Ammon's horn (tissue), 1 donor: ENCODE measurements at regions not wholly inside any gene's neighbourhood (a gene's known extent, or its start where the extent isn't known, plus 50 kb on each side); places are given as distances from the start of the nearest gene placed in this dataset.

Experiments
- DNase-seq: peaks from one replicate; pipeline ENCODE4 v3.0.0-alpha.2; 2016; ENCODE audit warnings: low spot score

DNA sequence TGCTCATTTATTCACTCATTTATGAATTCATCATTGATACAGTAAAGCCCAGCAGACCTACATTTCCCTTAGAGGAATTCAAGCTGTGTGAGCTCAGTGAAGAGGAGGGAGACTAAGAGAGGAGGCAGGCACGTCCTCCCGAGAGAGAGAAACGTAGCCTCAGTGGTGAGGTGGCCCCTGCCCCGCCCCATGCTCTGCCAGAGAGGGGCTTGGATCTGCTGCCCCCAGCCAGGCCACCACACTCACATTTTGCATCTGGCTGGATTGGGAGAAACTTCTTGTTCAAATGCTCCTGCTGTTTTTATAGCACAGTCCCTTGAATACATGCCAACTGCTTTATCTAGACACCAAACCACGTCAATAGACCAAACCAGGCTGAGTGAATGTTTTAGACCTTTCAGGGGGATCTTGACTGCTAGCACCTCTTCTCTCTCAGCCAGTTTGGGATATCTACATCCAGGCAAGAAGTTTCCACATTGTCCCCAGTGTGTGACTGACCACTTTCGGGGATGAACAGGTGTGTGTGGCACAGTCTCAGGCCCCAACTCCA lies 67.7 kb upstream of the AJAP1 start:
- DNase-seq, result no peak

DNA sequence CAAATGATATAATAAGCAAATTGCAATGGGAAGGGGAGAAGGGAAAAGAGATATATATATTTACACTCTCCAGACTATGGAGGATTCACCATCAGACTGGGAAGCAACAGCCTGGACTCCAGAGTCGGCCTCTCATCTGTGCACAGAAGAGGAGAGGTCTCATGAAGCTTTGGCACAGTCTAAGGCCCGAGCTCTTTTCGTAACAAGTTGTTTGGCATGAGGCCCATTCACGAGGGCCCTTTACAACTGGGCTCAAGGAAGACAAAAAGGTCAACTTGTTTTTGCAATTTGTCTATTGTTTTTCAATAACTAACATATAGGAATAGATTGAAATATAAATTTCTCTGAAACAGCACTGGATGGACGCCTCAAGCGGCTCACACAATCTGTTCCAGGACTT lies 66.7 kb upstream of the AJAP1 start:
- DNase-seq, result no peak

DNA sequence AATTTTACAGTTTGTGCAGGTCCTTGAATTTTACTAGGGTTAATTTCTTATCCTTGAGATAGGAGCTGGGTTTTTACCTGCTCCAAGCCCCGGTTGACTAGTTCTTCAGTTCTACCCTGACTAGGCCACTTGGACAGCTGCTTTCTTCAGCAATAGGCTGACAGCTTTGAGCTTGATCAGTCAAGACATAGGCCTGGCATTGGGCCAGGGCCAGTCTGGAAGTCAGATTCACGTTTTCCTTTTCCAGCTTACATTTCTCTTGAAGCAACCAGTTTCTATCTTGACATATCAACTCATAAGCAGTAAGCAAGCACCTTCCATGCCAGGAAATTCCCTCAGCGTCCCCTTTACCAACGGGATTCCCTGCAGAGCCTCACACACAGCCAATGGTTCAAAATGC lies 63.7 kb upstream of the AJAP1 start:
- no peak for DNase-seq

DNA sequence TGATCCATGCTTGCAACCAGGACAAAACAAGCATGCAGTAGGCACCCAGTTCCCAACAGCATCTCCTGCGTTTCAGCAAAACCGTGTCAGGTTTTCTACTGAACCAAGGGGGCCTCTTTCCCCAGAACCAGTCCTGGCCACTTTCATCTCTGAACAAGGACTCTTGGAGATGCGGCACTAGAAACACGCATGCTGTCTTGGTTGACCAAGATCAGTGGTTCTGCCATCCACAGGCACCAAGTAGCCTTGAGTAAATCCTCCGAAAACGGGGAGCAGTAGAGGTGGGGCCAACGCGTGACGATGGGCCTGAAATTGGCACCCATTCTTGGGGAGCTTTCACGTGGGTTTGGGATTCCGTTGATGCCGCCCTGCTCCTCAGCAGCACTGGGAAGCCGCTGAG lies 62.5 kb upstream of the AJAP1 start:
- DNase-seq, result no peak

DNA sequence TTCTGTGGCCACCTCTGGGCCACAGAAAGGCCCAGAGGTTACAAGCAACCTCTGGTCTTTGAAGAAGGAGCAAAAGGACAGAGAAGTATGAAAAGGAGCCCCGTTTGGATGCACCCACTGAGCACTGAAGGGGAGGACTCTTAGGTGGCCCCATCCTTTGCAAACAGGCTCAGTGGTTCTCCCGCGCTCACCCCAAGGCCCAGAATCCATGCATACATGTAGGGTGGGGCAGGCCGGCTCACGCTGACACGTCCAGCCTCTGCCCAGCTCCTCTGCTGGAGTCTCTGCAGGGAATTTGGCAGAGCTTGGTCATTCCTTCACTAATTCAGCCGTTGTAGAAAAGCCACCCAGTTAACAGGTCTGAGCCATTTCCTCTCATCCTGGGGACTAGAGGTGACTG lies 61.3 kb upstream of the AJAP1 start:
- DNase-seq, result no peak

DNA sequence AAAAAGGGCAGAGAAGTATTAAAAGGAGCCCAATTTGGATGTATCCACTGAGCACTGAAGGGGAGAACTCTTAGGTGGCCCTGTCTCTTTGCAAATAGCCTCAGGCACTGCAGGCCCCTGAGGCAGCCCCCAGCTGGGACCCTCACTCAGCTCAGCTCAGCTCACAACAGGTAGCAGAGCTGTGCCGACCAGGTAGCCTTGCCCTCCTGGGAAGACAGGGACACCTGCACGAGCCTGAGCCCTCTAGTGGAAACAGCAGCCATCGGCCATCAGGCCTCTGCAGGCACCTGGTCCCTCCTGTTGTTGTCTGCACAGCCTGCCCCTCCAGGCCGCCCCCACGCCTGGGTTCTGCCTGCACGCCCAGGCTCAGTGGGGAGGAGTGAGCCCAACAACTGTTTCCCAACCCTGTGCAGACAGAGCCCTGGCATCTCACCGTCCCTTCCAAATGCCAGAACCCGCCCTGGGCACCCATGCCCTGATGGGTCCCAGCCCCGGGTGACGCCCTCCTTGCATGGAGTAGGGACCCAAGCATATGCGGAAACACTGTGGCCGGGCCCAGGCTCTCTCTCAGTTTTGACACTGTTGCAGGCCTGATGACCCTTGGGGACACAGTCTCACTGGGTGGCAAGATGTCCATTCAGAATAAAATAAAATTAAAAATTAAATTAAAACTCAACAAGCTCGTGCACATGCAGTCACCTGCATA lies 60.0 kb upstream of the AJAP1 start:
- DNase-seq, result no peak

DNA sequence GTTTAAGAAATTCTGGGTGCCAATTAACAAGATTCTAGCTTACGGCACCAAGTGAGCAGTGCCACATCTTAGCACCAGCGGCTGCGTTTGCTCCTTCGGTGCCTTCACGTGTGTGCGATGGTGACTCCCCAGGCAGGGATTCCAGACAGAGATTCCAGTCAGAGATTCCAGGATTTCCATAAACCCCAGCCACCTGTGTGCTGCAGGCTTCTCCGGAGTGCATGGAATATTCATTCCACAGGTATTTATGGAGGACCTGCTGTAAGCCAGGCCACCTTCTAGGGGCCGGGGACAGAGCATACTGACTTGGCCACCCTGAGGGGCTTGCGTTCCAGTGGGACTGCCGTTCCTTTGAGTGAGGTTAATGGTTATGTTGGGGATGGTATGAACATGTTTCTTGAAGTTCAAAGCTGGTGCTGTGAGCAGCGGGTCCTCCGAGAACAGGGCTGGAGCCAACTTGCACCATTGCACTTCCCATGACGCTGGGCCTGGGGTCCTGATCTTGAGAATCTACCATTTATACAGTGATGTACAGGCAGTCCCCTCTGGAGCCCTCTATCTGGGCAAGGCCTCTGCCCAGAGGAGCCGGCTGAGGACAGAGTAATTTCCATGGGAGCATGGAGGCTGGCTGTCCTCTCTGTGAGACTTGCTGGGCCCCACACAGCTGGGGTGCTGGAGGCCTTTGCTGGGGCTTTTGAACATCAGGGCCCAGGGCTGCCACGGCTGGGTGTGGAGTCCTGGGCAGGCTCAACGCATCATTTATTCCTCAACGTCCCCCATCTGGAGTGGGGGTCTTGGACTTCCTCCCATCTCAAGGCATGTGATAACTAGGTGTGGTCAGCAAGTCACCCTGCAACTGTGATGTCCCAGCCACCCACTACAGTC lies 58.8 kb upstream of the AJAP1 start:
- no peak for DNase-seq

DNA sequence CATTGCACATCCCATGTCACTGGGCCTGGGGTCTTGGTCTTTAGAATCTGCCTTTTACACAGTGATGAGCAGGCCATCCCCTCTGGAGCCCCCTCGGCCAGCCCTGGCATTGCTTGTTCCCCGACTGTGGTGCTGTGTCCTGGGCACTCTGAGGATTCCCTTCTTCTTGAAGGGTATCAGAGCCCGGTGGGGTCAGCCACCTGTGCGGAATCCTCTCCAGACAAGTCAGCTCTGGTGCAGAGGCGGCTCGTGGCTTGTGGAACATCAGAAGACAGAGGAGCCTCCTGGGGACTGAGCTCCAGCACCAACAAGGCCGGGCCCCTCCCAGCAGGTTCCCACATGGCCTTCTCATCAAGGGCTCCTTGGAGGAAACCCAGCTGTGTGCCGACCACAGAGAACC lies 57.9 kb upstream of the AJAP1 start:
- no peak for DNase-seq

DNA sequence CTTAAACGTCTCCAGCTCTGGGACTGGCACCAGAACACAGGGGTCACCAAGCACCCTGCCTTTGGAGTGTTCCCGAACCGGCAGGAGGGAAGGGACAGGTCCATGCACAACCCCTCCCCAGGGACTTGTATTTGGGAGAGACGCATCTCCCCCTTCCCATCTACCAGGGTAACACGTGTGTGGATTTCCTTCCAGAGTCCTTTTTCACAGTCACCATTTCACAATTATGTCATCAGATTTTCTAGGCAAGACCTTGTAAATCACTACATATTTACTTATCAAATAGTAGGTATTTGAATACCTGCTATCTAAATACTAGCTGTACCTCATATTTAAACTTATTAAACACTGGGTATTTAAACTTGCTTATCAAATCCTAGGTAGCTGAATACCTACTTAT lies 57.4 kb upstream of the AJAP1 start:
- no peak for DNase-seq

DNA sequence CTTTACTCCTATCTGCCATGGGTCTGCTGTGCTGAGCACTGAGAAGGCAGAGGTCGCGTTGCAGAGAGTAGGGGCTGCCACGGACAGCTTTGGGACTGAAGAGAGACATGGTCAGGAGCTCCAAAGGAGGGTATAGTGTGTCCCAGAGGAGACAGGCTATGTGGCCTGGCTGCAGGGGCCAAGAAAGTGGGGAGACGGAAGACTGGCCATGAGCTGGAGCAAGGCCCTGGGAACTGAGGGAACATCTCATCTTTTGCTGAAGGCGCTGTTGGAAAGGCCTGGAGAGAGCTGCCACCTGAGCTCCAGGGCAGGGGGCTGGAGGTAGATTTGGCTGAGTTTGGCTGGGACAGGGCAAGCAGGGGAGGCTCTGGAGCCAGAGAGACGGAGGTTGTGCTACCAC lies 55.8 kb upstream of the AJAP1 start:
- DNase-seq, result no peak

DNA sequence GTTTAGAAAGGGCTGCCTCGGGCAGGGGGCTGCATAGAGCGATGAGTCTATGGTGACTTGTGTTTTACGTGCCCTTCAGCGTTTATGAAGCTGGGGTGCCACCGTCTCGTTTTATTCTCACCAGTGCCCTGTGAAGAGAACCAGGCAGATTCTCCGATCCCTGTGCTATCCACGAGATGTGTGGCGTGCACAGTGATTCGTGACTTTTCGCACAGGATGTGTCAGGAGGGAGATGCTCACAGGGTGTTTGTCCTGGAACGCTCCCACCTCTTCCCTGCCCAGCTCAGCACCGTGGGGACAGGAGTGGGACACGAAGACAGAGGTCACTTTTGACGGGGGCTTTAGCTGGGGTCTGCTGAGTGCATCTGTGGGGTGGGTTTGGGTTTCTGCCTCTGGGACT lies 54.9 kb upstream of the AJAP1 start:
- no peak for DNase-seq

DNA sequence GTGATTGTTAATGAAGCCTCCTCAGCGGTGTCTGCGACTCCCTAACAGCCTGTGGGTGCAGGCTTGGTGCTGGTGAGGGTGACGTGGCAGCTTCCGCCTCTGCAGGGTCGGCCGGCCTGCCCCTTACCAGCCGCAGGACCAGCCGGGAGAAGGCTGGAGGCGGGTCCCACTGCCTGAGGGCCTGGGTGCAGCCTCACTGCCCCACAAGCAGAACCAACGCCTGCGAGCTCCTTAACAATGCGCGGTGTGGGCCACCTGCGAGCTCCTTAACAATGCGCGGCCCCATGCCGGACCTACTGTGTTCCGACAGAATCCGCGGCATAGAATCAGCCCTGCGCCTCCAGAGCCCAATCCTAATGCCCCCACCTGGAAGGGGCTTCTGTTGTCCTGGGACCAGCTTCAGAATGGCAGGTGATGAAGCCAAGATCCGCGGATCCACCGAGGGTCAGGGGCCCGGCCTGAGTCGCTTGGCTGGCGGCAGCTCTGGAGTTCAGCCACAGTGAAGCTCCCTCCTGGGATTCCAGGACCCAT lies 54.4 kb upstream of the AJAP1 start:
- DNase-seq, result no peak

DNA sequence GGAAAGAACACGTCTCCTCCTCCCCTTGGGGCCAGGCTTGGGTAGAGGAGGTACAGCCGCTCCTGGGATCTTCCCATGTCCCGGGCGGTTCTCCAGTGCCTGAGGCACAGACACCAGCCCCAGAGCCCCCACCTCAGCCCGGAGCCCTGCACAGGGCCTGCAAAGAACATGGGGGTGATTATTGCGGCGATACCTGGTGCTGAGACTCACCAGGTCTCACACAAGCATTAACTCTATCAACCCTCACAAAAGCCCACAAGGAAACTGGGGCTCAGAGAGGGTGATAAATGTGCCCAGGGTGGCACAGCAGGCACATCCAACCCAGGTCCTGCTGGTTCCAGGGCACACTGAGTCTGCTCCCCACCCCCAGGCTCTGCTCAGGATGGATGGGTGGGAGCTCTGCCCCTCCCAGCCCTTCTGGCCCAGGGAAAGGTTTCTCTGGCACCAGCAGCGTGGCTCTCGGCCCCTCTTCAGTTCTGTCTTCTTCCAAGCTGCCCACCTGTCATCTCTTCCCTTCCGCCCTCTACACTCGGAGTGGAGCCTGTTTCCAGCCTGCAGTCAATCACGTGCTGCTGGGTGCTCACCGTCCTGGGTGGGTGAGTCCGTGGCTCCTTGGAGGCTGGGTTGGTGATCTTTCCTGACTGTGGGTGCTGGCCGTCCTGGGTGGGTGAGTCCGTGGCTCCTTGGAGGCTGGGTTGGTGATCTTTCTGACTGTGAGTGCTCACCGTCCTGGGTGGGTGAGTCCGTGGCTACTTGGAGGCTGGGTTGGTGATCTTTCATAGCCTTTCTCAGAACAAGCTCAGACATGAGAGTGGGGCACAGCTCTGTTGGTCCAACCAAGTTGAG lies 53.6 kb upstream of the AJAP1 start:
- no peak for DNase-seq

DNA sequence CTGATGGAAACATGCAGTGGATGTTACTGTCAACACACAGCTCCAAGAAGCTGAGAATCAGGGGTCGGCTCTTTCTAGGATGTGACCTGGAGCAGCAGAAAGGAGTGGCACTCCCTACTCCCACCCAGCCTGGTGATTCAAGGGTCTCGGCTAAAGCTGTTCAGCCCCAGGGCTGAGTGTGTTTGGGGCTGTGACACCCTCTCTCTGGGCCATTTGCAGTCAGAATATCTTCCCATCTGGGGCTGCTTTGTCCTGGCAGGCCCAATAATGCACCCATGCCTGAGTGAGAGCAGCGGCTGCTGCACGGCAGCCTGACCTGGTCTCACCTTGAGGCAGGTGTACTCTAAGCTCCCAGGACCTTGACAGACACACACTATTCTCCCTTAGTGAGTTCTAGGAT lies 52.5 kb upstream of the AJAP1 start:
- no peak for DNase-seq

DNA sequence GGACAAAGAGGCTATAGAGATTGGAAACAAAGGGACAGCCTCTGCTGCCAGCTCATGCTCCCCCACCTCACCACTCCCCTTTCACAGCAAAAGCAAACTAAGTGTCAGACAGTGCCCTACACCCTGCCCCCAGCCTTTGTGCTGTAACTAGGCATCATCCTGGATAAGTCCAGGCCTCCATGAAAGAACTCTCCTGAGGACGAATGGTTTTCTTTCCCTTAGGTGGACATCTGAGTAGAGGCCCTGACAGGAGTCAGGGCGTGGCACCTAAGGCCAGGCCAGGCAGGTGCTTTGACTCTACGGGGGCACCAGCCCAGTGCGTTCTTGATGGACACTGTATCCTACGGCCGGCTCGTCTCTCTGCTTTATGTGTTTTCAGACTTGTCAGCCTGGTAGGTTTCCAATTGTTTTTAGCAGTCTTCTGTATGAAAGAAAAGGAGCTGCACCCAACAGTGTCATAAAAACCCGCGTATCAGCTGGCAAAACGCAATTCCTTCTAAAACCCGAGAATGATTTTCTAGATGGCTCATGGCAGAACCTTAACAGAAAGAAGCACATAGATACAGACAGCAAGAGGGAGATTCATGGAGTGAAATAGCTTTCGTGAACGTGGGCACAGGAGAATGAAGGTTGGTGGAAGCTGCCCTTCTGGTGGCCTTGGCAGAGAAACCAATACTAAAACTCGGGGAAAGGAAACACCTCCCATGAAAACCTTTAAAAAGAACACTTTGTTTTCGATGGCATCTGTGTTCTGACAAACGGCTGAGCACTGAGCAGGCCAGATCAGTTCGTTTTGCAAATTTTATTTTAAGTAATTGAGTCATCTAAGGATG lies 51.7 kb upstream of the AJAP1 start:
- peak; percentile 42 for DNase-seq

DNA sequence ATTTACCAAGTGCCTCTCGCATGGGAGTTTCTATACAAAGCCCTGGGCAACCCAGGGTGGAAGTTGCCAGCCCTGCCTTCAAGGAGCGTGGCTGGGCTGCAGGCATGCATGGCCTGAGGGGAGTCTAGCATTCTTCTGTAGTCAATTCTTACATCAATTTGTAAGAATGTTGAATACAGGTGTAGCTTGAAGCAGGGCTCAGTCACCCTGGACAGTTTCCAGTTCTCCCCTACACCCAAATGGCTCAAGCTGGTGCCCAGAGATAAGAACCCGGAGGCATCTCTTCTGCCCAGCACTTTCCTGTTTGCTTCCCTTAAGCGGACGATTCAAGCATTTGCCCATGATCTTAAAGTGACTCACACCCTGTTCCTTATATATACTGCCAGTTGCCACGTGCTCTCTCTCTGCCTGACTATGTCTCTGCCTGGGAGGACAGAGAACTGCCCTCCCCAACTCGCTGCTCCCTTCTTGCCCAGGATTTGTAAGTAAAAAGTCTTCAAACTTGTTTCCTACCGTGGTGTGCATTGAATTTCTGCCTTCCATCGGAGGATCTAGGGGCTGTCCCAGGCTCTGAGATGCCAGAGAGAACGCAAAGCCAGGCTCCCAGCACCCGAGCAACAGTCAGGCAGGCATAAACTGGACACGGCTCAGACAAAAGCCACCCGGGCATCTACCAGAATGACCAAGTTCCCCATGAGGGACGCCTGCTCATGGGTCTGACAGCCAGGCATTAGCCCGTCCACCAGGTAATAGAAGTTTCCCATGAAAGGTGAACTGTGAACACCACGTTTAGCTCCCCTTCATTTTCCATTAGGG lies 50.9 kb upstream of the AJAP1 start:
- DNase-seq, result no peak
